ENCODE measurements at regions not wholly inside any gene's neighbourhood (a gene's known extent, or its start where the extent isn't known, plus 50 kb on each side); places are given as distances from the start of the nearest gene placed in this dataset.
"Not testable (repeated sequence)": the region's sequence is repeated elsewhere in the genome, so short reads cannot be mapped to it uniquely, and the experiment has no call there.

DNA sequence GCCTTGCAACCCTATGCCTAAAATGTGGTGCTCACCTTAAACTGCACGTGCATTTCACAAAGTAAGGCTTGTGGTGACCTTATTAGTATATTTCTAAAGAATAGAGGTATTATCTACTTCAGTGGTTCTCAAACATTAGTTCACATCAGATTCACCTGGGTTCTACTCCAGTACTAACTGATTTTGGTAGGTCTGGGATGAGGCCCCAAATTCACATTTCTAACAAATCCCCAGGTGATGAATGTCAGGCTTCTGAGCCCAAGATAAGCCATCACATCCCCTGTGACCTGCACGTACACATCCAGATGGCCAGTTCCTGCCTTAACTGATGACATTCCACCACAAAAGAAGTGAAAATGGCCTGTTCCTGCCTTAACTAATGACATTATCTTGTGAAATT, 329.1 kb upstream of the KCNMB2 start:
- H3K4me3 ChIP-seq (ENCODE audit: low read length in 2 of 2); H3K27me3 ChIP-seq (ENCODE audit: control insufficient read depth in 2 of 2, insufficient read depth in 2 of 2, low read length in 2 of 2); H3K9ac ChIP-seq (ENCODE audit: low read depth in 1 of 2, low read length in 2 of 2); H3K27ac ChIP-seq (ENCODE audit: low read depth in 2 of 2, low read length in 2 of 2); H3K9me3 ChIP-seq (ENCODE audit: control insufficient read depth in 2 of 2, low read length in 2 of 2); H3K4me1 ChIP-seq (ENCODE audit: control insufficient read depth in 2 of 2, insufficient read depth in 2 of 2, low read length in 2 of 2); H3K36me3 ChIP-seq (ENCODE audit: control insufficient read depth in 2 of 2, insufficient read depth in 2 of 2, low read length in 2 of 2): not testable (repeated sequence)

DNA sequence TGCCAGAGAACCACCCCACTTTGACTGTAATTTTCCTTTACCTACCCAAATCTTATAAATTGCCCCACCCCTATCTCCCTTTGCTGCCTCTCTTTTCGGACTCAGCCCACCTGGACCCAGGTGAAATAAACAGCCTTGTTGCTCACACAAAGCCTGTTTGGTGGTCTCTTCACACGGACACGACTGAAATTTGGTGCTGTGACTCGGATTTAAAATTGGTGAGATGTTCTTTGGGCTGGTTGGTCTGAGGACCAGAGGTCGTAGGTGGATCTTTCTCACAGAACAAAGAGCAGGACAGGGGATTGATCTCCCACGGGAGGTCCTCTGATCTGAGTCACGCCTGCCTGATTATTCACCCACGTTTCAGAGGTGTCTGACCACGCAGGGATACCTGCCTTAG, 328.6 kb upstream of the KCNMB2 start:
- not testable (repeated sequence) for H3K27me3 ChIP-seq (ENCODE audit: control insufficient read depth in 2 of 2, insufficient read depth in 2 of 2, low read length in 2 of 2); H3K9me3 ChIP-seq (ENCODE audit: control insufficient read depth in 2 of 2, low read length in 2 of 2); H3K9ac ChIP-seq (ENCODE audit: low read depth in 1 of 2, low read length in 2 of 2); H3K36me3 ChIP-seq (ENCODE audit: control insufficient read depth in 2 of 2, insufficient read depth in 2 of 2, low read length in 2 of 2); H3K4me1 ChIP-seq (ENCODE audit: control insufficient read depth in 2 of 2, insufficient read depth in 2 of 2, low read length in 2 of 2); H3K4me3 ChIP-seq (ENCODE audit: low read length in 2 of 2); H3K27ac ChIP-seq (ENCODE audit: low read depth in 2 of 2, low read length in 2 of 2)

DNA sequence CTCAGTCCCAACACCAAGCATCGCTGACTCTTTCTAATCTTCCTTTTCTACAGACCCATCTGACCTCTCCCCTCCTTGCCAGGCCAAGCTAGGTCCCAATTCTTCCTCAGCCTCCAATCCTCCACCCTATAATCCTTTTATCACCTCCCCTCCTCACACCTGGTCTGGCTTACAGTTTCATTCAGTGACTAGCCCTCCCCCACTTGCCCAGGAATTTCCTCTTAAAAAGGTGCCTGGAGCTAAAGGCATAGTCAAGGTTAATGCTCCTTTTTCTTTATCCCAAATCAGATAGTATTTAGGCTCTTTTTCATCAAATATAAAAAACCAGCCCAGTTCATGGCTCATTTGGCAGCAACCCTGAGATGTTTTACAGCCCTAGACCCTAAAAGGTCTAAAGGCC, 327.1 kb upstream of the KCNMB2 start:
- H3K4me3 ChIP-seq (ENCODE audit: low read length in 2 of 2); H3K36me3 ChIP-seq (ENCODE audit: control insufficient read depth in 2 of 2, insufficient read depth in 2 of 2, low read length in 2 of 2); H3K4me1 ChIP-seq (ENCODE audit: control insufficient read depth in 2 of 2, insufficient read depth in 2 of 2, low read length in 2 of 2); H3K27me3 ChIP-seq (ENCODE audit: control insufficient read depth in 2 of 2, insufficient read depth in 2 of 2, low read length in 2 of 2); H3K9ac ChIP-seq (ENCODE audit: low read depth in 1 of 2, low read length in 2 of 2); H3K9me3 ChIP-seq (ENCODE audit: control insufficient read depth in 2 of 2, low read length in 2 of 2); H3K27ac ChIP-seq (ENCODE audit: low read depth in 2 of 2, low read length in 2 of 2): not testable (repeated sequence)

DNA sequence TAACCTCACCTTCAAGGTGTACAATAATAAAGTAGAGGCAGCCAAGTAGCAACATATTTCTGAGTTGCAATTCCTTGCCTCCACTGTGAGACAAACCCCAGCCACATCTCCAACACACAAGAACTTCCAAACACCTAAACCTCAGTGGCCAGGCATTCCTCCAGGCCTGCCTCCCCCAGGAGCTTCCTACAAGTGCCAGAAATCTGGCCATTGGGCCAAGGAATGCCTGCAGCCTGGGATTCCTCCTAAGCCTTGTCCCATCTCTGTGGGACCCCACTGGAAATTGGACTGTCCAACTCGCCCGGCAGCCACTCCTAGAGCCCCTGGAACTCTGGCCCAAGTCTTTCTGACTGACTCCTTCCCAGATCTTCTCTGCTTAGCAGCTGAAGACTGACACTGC, 326.6 kb upstream of the KCNMB2 start:
- H3K27ac ChIP-seq (ENCODE audit: low read depth in 2 of 2, low read length in 2 of 2); H3K4me1 ChIP-seq (ENCODE audit: control insufficient read depth in 2 of 2, insufficient read depth in 2 of 2, low read length in 2 of 2); H3K9me3 ChIP-seq (ENCODE audit: control insufficient read depth in 2 of 2, low read length in 2 of 2); H3K27me3 ChIP-seq (ENCODE audit: control insufficient read depth in 2 of 2, insufficient read depth in 2 of 2, low read length in 2 of 2); H3K9ac ChIP-seq (ENCODE audit: low read depth in 1 of 2, low read length in 2 of 2); H3K36me3 ChIP-seq (ENCODE audit: control insufficient read depth in 2 of 2, insufficient read depth in 2 of 2, low read length in 2 of 2); H3K4me3 ChIP-seq (ENCODE audit: low read length in 2 of 2): not testable (repeated sequence)

DNA sequence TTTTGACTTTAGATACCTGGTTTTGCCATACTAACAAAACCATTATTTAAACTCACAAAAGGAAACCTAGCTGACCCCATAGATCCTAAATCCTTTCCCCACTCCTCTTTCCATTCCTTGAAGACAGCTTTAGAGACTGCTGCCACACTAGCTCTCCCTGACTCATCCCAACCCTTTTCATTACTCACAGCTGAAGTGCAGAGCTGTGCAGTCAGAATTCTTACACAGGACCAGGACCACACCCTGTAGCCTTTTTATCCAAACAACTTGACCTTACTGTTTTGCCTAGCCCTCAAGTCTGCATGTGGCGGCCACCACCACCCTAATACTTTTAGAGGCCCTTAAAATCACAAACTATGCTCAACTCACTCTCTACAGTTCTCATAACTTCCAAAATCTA, 325.1 kb upstream of the KCNMB2 start:
- H3K27me3 ChIP-seq (ENCODE audit: control insufficient read depth in 2 of 2, insufficient read depth in 2 of 2, low read length in 2 of 2); H3K27ac ChIP-seq (ENCODE audit: low read depth in 2 of 2, low read length in 2 of 2); H3K9ac ChIP-seq (ENCODE audit: low read depth in 1 of 2, low read length in 2 of 2); H3K4me3 ChIP-seq (ENCODE audit: low read length in 2 of 2); H3K9me3 ChIP-seq (ENCODE audit: control insufficient read depth in 2 of 2, low read length in 2 of 2); H3K4me1 ChIP-seq (ENCODE audit: control insufficient read depth in 2 of 2, insufficient read depth in 2 of 2, low read length in 2 of 2); H3K36me3 ChIP-seq (ENCODE audit: control insufficient read depth in 2 of 2, insufficient read depth in 2 of 2, low read length in 2 of 2): not testable (repeated sequence)

DNA sequence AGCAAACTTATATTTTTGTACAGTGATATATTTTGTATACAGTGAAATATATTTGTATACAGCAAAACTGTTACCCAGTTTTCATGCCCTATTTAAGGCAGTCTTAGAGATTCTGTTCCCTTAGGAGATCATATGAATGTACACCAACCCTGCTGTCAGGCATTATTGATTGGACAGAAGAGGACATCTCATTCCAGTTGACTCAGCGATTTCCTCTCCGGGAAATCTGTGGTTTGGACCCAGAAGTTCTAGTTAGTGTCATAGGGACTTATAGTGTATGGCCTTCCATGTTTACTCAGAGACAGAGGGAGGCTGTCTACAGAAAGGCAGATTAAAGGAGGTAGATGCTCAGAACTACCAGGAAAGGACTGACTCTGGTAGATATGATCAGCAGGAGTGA, 318.8 kb upstream of the KCNMB2 start:
- Histone ChIP-seq H3K9ac (ENCODE audit: low read depth in 1 of 2, low read length in 2 of 2) (no peak overlapping the region), H3K4me1 (ENCODE audit: control insufficient read depth in 2 of 2, insufficient read depth in 2 of 2, low read length in 2 of 2) (no peaks in the 10 kb centered on the region), H3K9me3 (ENCODE audit: control insufficient read depth in 2 of 2, low read length in 2 of 2) (no peaks in the 10 kb centered on the region), H3K36me3 (ENCODE audit: control insufficient read depth in 2 of 2, insufficient read depth in 2 of 2, low read length in 2 of 2) (no peaks in the 10 kb centered on the region), H3K27ac (ENCODE audit: low read depth in 2 of 2, low read length in 2 of 2) (no peak overlapping the region), H3K27me3 (ENCODE audit: control insufficient read depth in 2 of 2, insufficient read depth in 2 of 2, low read length in 2 of 2) (no peaks in the 10 kb centered on the region), H3K4me3 (ENCODE audit: low read length in 2 of 2) (no peak overlapping the region)

DNA sequence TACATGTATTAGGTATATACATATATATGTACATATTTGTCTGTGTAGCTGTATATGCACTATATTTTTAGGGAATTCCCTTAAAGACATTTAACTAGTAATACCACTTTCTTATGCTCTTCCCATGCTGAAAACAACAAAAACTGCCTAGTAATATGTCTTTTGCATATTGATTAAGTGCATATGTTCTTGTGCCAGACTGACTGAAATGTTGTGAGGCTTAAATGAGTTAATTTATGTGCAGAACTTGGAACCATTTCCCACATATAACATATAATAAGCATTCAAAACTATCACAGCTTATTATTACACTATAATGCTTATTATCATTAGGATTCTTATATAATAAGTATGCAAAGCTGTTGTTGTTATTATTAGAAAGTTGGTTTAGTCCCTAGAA, 318.0 kb upstream of the KCNMB2 start:
- Histone ChIP-seq H3K27ac (ENCODE audit: low read depth in 2 of 2, low read length in 2 of 2) (no peak overlapping the region), H3K36me3 (ENCODE audit: control insufficient read depth in 2 of 2, insufficient read depth in 2 of 2, low read length in 2 of 2) (no peaks in the 10 kb centered on the region), H3K9ac (ENCODE audit: low read depth in 1 of 2, low read length in 2 of 2) (no peak overlapping the region), H3K27me3 (ENCODE audit: control insufficient read depth in 2 of 2, insufficient read depth in 2 of 2, low read length in 2 of 2) (no peaks in the 10 kb centered on the region), H3K9me3 (ENCODE audit: control insufficient read depth in 2 of 2, low read length in 2 of 2) (no peaks in the 10 kb centered on the region), H3K4me1 (ENCODE audit: control insufficient read depth in 2 of 2, insufficient read depth in 2 of 2, low read length in 2 of 2) (no peaks in the 10 kb centered on the region), H3K4me3 (ENCODE audit: low read length in 2 of 2) (no peak overlapping the region)

DNA sequence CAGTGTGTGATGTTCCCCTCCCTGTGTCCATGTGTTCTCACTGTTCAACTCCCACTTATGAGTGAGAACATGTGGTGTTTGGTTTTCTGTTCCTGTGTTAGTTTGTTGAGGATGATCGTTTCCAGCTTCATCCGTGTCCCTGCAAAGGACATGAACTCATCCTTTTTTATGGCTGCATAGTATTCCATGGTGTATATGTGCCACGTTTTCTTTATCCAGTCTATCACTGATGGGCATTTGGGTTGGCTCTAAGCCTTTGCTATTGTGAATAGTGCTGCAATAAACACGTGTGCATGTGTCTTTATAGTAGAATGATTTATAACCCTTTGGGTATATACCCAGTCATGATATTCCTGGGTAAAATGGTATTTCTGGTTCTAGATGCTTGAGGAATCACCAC, 316.6 kb upstream of the KCNMB2 start:
- not testable (repeated sequence) for H3K27ac ChIP-seq (ENCODE audit: low read depth in 2 of 2, low read length in 2 of 2); H3K4me3 ChIP-seq (ENCODE audit: low read length in 2 of 2); H3K4me1 ChIP-seq (ENCODE audit: control insufficient read depth in 2 of 2, insufficient read depth in 2 of 2, low read length in 2 of 2); H3K36me3 ChIP-seq (ENCODE audit: control insufficient read depth in 2 of 2, insufficient read depth in 2 of 2, low read length in 2 of 2); H3K27me3 ChIP-seq (ENCODE audit: control insufficient read depth in 2 of 2, insufficient read depth in 2 of 2, low read length in 2 of 2); H3K9ac ChIP-seq (ENCODE audit: low read depth in 1 of 2, low read length in 2 of 2); H3K9me3 ChIP-seq (ENCODE audit: control insufficient read depth in 2 of 2, low read length in 2 of 2)

DNA sequence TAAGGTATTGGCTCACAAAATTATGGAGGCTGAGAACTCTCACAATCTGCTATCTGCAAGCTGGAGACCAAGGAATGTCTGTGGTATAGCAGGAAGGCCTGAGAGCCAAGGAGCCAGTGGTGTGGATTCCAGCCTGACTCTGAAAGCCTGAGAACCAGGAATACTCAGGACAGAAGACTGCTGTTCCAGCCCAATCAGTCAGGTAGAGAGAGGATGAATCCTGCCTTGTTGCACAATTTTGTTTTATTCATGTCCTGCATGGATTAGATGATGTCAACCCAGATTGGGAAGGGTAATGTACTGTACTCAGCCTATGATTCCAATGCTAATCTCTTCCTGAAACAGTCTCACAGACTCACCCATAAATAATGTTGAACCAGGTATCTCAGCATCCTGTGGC, 312.4 kb upstream of the KCNMB2 start:
- no peaks in the 10 kb centered on the region for H3K27me3 ChIP-seq (ENCODE audit: control insufficient read depth in 2 of 2, insufficient read depth in 2 of 2, low read length in 2 of 2)
- H3K9me3 ChIP-seq (ENCODE audit: control insufficient read depth in 2 of 2, low read length in 2 of 2), result no peaks in the 10 kb centered on the region
- no peak overlapping the region for H3K4me3 ChIP-seq (ENCODE audit: low read length in 2 of 2)
- no peak overlapping the region for H3K27ac ChIP-seq (ENCODE audit: low read depth in 2 of 2, low read length in 2 of 2)
- no peak overlapping the region for H3K9ac ChIP-seq (ENCODE audit: low read depth in 1 of 2, low read length in 2 of 2)
- H3K4me1 ChIP-seq (ENCODE audit: control insufficient read depth in 2 of 2, insufficient read depth in 2 of 2, low read length in 2 of 2), result no peaks in the 10 kb centered on the region
- no peaks in the 10 kb centered on the region for H3K36me3 ChIP-seq (ENCODE audit: control insufficient read depth in 2 of 2, insufficient read depth in 2 of 2, low read length in 2 of 2)

DNA sequence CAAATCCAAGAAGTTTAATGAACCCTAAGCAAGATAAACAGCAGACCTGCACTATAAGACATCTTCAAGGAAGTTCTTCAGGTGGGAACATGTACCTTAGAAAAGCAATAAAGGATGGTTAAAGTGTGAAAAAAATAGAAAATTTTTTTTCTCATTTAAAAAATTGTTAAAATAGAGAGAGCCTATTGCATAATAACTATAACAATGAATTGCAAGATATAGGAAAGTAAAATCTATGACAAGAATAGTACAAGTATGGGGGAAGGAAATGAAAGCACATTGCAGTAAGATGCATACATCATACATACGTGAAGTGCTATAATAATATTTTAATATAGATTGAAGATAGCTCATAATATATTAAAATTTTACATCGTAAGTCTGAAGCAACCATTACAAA, 310.1 kb upstream of the KCNMB2 start:
- H3K27ac ChIP-seq (ENCODE audit: low read depth in 2 of 2, low read length in 2 of 2), result no peak overlapping the region
- no peaks in the 10 kb centered on the region for H3K27me3 ChIP-seq (ENCODE audit: control insufficient read depth in 2 of 2, insufficient read depth in 2 of 2, low read length in 2 of 2)
- H3K9me3 ChIP-seq (ENCODE audit: control insufficient read depth in 2 of 2, low read length in 2 of 2), result no peaks in the 10 kb centered on the region
- H3K36me3 ChIP-seq (ENCODE audit: control insufficient read depth in 2 of 2, insufficient read depth in 2 of 2, low read length in 2 of 2), result no peaks in the 10 kb centered on the region
- no peaks in the 10 kb centered on the region for H3K4me1 ChIP-seq (ENCODE audit: control insufficient read depth in 2 of 2, insufficient read depth in 2 of 2, low read length in 2 of 2)
- H3K9ac ChIP-seq (ENCODE audit: low read depth in 1 of 2, low read length in 2 of 2), result no peak overlapping the region
- H3K4me3 ChIP-seq (ENCODE audit: low read length in 2 of 2), result no peak overlapping the region

DNA sequence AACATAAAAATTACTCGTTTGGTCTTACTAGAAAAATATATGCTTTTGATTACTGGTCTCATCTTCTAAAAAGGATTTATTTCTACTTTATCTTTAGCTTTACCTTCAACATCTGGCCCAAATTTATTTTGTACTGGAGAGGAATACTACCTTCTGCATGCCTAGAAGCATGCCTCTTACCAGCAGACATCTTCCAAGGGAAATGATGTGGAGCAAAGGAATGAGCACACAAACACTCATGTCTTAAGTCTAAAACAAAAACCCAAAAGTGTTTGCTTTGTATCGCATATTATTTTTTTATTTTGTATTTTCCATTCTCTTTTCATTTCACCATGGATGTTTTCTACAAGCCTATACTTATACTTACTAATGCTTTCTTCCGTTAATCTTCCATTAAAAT, 304.6 kb upstream of the KCNMB2 start:
- H3K9me3 ChIP-seq (ENCODE audit: control insufficient read depth in 2 of 2, low read length in 2 of 2), result no peaks in the 10 kb centered on the region
- no peaks in the 10 kb centered on the region for H3K27me3 ChIP-seq (ENCODE audit: control insufficient read depth in 2 of 2, insufficient read depth in 2 of 2, low read length in 2 of 2)
- no peak overlapping the region for H3K9ac ChIP-seq (ENCODE audit: low read depth in 1 of 2, low read length in 2 of 2)
- H3K4me1 ChIP-seq (ENCODE audit: control insufficient read depth in 2 of 2, insufficient read depth in 2 of 2, low read length in 2 of 2), result no peaks in the 10 kb centered on the region
- H3K4me3 ChIP-seq (ENCODE audit: low read length in 2 of 2), result no peak overlapping the region
- no peaks in the 10 kb centered on the region for H3K36me3 ChIP-seq (ENCODE audit: control insufficient read depth in 2 of 2, insufficient read depth in 2 of 2, low read length in 2 of 2)
- no peak overlapping the region for H3K27ac ChIP-seq (ENCODE audit: low read depth in 2 of 2, low read length in 2 of 2)
